ENCODE measurements at regions not wholly inside any gene's neighbourhood (a gene's known extent, or its start where the extent isn't known, plus 50 kb on each side); places are given as distances from the start of the nearest gene placed in this dataset.
A peak's percentile ranks its signal among the peaks of the same experiment; 100 is the strongest.

GRCh38 chr4:151885123-151885522 is 124.3 kb upstream of the GATB start:
- H3K4me2 ChIP-seq (replicated peaks; ENCODE audit: extremely low read depth, low read length, poor library complexity, severe bottlenecking), result no peak overlapping the region
- Mint-ChIP-seq H3K27me3 (ENCODE audit: low read depth in 3 of 3) (no peaks in the 10 kb centered on the region), H3K4me1 (peaks cover 22% of the 10 kb centered on the region), H3K9me3 (peaks cover 0 to 9% (median 3%) of the 10 kb centered on the region in 7 donors), H3K4me3 (no peak overlapping the region), H3K36me3 (no peaks in the 10 kb centered on the region), H3K27ac (peak overlapping the region in 1 of 7 donors; percentile 43)
- no peak for DNase-seq
- no peak overlapping the region for H3K27ac ChIP-seq (ENCODE audit: low read depth in 1 of 2, low read length in 2 of 2)
- no peak for TF ChIP-seq CTCF (IDR thresholded peaks at IDR 0.05)
- H2AFZ ChIP-seq (ENCODE audit: insufficient read depth, low read depth, low read length, poor library complexity, severe bottlenecking), result no peak overlapping the region
- no peaks in the 10 kb centered on the region for H3K79me2 ChIP-seq (ENCODE audit: insufficient read depth, low read length)
- H3K4me3 ChIP-seq (replicated peaks in 1 of 3; ENCODE audit: low read depth in 2 of 3, low read length in 3 of 3), result no peak overlapping the region
- no peaks in the 10 kb centered on the region for H4K20me1 ChIP-seq (ENCODE audit: insufficient read depth, low read length)
- H3K9ac ChIP-seq (ENCODE audit: insufficient read depth, low read length, poor library complexity, severe bottlenecking), result no peak overlapping the region
- H3K4me1 ChIP-seq (ENCODE audit: control insufficient read depth in 1 of 2, insufficient read depth in 2 of 2, low read length in 2 of 2), result peaks cover 20 to 23% of the 10 kb centered on the region in 2 donors
- no peaks in the 10 kb centered on the region for H3K27me3 ChIP-seq (ENCODE audit: control insufficient read depth in 2 of 2, insufficient read depth in 2 of 2, low read length in 2 of 2)
- intact Hi-C loops (cut with micrococcal nuclease), result no loop called here
- H3K36me3 ChIP-seq (replicated peaks in 1 of 2; ENCODE audit: control insufficient read depth in 1 of 2, insufficient read depth in 2 of 2, low read length in 2 of 2), result no peaks in the 10 kb centered on the region
- H3K9me3 ChIP-seq (replicated peaks in 1 of 2; ENCODE audit: control insufficient read depth in 1 of 2, insufficient read depth in 1 of 2, low read length in 2 of 2), result peaks cover 0 to 6% of the 10 kb centered on the region in 2 donors
- WGBS (ENCODE audit: insufficient coverage), result no CpG with 5 or more reads among the region's 5 CpGs

- Histone ChIP-seq H4K20me1 (ENCODE audit: insufficient read depth, low read length) (no peaks in the 10 kb centered on the region), H3K4me2 (replicated peaks; ENCODE audit: extremely low read depth, low read length, poor library complexity, severe bottlenecking) (no peak overlapping the region), H3K9ac (ENCODE audit: insufficient read depth, low read length, poor library complexity, severe bottlenecking) (no peak overlapping the region), H3K4me3 (replicated peaks in 1 of 3; ENCODE audit: low read depth in 2 of 3, low read length in 3 of 3) (no peak overlapping the region), H3K79me2 (ENCODE audit: insufficient read depth, low read length) (no peaks in the 10 kb centered on the region), H3K9me3 (replicated peaks in 1 of 2; ENCODE audit: control insufficient read depth in 1 of 2, insufficient read depth in 1 of 2, low read length in 2 of 2) (peaks cover 0 to 6% of the 10 kb centered on the region in 2 donors), H3K4me1 (ENCODE audit: control insufficient read depth in 1 of 2, insufficient read depth in 2 of 2, low read length in 2 of 2) (peaks cover 20 to 21% of the 10 kb centered on the region in 2 donors), H3K27me3 (ENCODE audit: control insufficient read depth in 2 of 2, insufficient read depth in 2 of 2, low read length in 2 of 2) (no peaks in the 10 kb centered on the region), H2AFZ (ENCODE audit: insufficient read depth, low read depth, low read length, poor library complexity, severe bottlenecking) (no peak overlapping the region), H3K36me3 (replicated peaks in 1 of 2; ENCODE audit: control insufficient read depth in 1 of 2, insufficient read depth in 2 of 2, low read length in 2 of 2) (no peaks in the 10 kb centered on the region), H3K27ac (ENCODE audit: low read depth in 1 of 2, low read length in 2 of 2) (no peak overlapping the region)
- TF ChIP-seq CTCF (IDR thresholded peaks at IDR 0.05), result no peak
- DNase-seq, result no peak
- no peak overlapping the region for H3K27ac Mint-ChIP-seq
- H3K9me3 Mint-ChIP-seq, result peaks cover 0 to 9% (median 3%) of the 10 kb centered on the region in 7 donors
- H3K36me3 Mint-ChIP-seq, result no peaks in the 10 kb centered on the region
- WGBS (ENCODE audit: insufficient coverage), result no CpG with 5 or more reads among the region's 4 CpGs
- intact Hi-C loops (cut with micrococcal nuclease), result no loop called here
- no peak overlapping the region for H3K4me3 Mint-ChIP-seq
- peaks cover 0 to 2% (median 0%) of the 10 kb centered on the region in 3 donors for H3K27me3 Mint-ChIP-seq (ENCODE audit: low read depth in 3 of 3)
- peaks cover 22% of the 10 kb centered on the region for H3K4me1 Mint-ChIP-seq
Measured at GRCh38 chr4:151883747-151884146, 122.9 kb upstream of the GATB start.

Measured in CD14-positive monocyte (primary cell).